ENCODE measurements at regions not wholly inside any gene's neighbourhood (a gene's known extent, or its start where the extent isn't known, plus 50 kb on each side); places are given as distances from the start of the nearest gene placed in this dataset.

GRCh38 chr11:127226380-127226779 lies 225.8 kb upstream of the KIRREL3 start:
- H2AFZ ChIP-seq (ENCODE audit: low read depth): no peak overlapping the region
- H3K4me3 ChIP-seq (ENCODE audit: low read depth in 2 of 2, low read length in 1 of 2): no peak overlapping the region
- ChIA-PET POLR2A (no interaction called here), CTCF (interaction anchor here (1.0 kb wide), 1 partner anchor 10 kb away, joined by 3 read pairs; no protein-coding TSS in a partner anchor)
- H3F3A ChIP-seq (replicated peaks; ENCODE audit: insufficient read depth): no peaks in the 10 kb centered on the region
- H4K20me1 ChIP-seq (ENCODE audit: insufficient read depth): no peaks in the 10 kb centered on the region
- no peak for TF ChIP-seq ELF1 (IDR thresholded peaks at IDR 0.05)
- no peak for TF ChIP-seq USF2 (IDR thresholded peaks at IDR 0.05; ENCODE audit: borderline replicate concordance, low read depth, low read length)
- TF ChIP-seq, protein P1, sequence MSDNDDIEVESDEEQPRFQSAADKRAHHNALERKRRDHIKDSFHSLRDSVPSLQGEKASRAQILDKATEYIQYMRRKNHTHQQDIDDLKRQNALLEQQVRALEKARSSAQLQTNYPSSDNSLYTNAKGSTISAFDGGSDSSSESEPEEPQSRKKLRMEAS (IDR thresholded peaks at IDR 0.05; ENCODE audit: low read depth): no peak
- TF ChIP-seq, protein P2, sequence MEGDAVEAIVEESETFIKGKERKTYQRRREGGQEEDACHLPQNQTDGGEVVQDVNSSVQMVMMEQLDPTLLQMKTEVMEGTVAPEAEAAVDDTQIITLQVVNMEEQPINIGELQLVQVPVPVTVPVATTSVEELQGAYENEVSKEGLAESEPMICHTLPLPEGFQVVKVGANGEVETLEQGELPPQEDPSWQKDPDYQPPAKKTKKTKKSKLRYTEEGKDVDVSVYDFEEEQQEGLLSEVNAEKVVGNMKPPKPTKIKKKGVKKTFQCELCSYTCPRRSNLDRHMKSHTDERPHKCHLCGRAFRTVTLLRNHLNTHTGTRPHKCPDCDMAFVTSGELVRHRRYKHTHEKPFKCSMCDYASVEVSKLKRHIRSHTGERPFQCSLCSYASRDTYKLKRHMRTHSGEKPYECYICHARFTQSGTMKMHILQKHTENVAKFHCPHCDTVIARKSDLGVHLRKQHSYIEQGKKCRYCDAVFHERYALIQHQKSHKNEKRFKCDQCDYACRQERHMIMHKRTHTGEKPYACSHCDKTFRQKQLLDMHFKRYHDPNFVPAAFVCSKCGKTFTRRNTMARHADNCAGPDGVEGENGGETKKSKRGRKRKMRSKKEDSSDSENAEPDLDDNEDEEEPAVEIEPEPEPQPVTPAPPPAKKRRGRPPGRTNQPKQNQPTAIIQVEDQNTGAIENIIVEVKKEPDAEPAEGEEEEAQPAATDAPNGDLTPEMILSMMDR (IDR thresholded peaks at IDR 0.05): no peak
- TF ChIP-seq, protein P3, sequence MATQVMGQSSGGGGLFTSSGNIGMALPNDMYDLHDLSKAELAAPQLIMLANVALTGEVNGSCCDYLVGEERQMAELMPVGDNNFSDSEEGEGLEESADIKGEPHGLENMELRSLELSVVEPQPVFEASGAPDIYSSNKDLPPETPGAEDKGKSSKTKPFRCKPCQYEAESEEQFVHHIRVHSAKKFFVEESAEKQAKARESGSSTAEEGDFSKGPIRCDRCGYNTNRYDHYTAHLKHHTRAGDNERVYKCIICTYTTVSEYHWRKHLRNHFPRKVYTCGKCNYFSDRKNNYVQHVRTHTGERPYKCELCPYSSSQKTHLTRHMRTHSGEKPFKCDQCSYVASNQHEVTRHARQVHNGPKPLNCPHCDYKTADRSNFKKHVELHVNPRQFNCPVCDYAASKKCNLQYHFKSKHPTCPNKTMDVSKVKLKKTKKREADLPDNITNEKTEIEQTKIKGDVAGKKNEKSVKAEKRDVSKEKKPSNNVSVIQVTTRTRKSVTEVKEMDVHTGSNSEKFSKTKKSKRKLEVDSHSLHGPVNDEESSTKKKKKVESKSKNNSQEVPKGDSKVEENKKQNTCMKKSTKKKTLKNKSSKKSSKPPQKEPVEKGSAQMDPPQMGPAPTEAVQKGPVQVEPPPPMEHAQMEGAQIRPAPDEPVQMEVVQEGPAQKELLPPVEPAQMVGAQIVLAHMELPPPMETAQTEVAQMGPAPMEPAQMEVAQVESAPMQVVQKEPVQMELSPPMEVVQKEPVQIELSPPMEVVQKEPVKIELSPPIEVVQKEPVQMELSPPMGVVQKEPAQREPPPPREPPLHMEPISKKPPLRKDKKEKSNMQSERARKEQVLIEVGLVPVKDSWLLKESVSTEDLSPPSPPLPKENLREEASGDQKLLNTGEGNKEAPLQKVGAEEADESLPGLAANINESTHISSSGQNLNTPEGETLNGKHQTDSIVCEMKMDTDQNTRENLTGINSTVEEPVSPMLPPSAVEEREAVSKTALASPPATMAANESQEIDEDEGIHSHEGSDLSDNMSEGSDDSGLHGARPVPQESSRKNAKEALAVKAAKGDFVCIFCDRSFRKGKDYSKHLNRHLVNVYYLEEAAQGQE (IDR thresholded peaks at IDR 0.05; ENCODE audit: low read depth, low read length): no peak
- no peak for TF ChIP-seq GABPA (IDR thresholded peaks at IDR 0.05; ENCODE audit: low read depth)
- no peak for TF ChIP-seq TEAD4 (IDR thresholded peaks at IDR 0.05; ENCODE audit: borderline replicate concordance, insufficient read depth)
- no peak for TF ChIP-seq GATA2 (CRISPR knock-in tag; IDR thresholded peaks at IDR 0.05)
- TF ChIP-seq, protein P4, sequence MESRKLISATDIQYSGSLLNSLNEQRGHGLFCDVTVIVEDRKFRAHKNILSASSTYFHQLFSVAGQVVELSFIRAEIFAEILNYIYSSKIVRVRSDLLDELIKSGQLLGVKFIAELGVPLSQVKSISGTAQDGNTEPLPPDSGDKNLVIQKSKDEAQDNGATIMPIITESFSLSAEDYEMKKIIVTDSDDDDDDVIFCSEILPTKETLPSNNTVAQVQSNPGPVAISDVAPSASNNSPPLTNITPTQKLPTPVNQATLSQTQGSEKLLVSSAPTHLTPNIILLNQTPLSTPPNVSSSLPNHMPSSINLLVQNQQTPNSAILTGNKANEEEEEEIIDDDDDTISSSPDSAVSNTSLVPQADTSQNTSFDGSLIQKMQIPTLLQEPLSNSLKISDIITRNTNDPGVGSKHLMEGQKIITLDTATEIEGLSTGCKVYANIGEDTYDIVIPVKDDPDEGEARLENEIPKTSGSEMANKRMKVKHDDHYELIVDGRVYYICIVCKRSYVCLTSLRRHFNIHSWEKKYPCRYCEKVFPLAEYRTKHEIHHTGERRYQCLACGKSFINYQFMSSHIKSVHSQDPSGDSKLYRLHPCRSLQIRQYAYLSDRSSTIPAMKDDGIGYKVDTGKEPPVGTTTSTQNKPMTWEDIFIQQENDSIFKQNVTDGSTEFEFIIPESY (IDR thresholded peaks at IDR 0.05; ENCODE audit: borderline replicate concordance, low read depth): no peak
- no peak for TF ChIP-seq NFIC (IDR thresholded peaks at IDR 0.05; ENCODE audit: borderline replicate concordance)
- DNase-seq: no peak
- no peaks in the 10 kb centered on the region for H3K27me3 ChIP-seq (ENCODE audit: insufficient read depth)
- no peak overlapping the region for H3K4me2 ChIP-seq
- H3K79me2 ChIP-seq (ENCODE audit: insufficient read depth): no peaks in the 10 kb centered on the region
- no peaks in the 10 kb centered on the region for H3K9me3 ChIP-seq
- 23% methylated on average over 1 of the region's 1 CpG for WGBS (ENCODE audit: low lambda C conversion rate)
- H3K9ac ChIP-seq: no peak overlapping the region
- no peak overlapping the region for H3K27ac ChIP-seq (ENCODE audit: low read depth in 2 of 2, low read length in 1 of 2)
- H3K4me1 ChIP-seq (ENCODE audit: control insufficient read depth in 1 of 2, insufficient read depth in 2 of 2, low read depth in 1 of 2, low read length in 1 of 2): no peaks in the 10 kb centered on the region
- H3K36me3 ChIP-seq (replicated peaks in 1 of 2; ENCODE audit: control insufficient read depth in 1 of 2, insufficient read depth in 2 of 2, low read length in 1 of 2): no peaks in the 10 kb centered on the region
- H3K9me2 ChIP-seq: no peaks in the 10 kb centered on the region

All from SK-N-SH (cell line).